OCI-LY7 (cell line): ENCODE measurements at regions not wholly inside any gene's neighbourhood (a gene's known extent, or its start where the extent isn't known, plus 50 kb on each side); places are given as distances from the start of the nearest gene placed in this dataset.

Source experiments
- CTCF ChIP-seq: fragments of 200-600 bp; sonication (generic); conservative IDR thresholded peaks from 2 replicates; pipeline ENCODE4 v1.5.1; 2014; ENCODE audit warnings: mild to moderate bottlenecking, antibody characterized with exemption, low read length, moderate library complexity, mixed read lengths
- EZH2phosphoT487 ChIP-seq: fragments of 200-600 bp; sonication (generic); IDR thresholded peaks from 2 replicates; pipeline ENCODE4 v1.6.1; 2018; ENCODE audit warnings: low read depth, borderline replicate concordance, mild to moderate bottlenecking, mixed run types, antibody characterized with exemption, low read length, moderate library complexity, mixed read lengths

- TF ChIP-seq CTCF = no peak
- TF ChIP-seq EZH2phosphoT487 = no peak
Observed at GRCh38 chr18:57889841-57890240, 86.7 kb upstream of the ATP8B1 start.
